Liver (tissue), 8 donors: ENCODE measurements at regions not wholly inside any gene's neighbourhood (a gene's known extent, or its start where the extent isn't known, plus 50 kb on each side); places are given as distances from the start of the nearest gene placed in this dataset.

Source experiments
- DNase-seq: peaks from one replicate; pipeline ENCODE4 v3.0.0-alpha.2; 2017; ENCODE audit warnings: low spot score
- H3K27ac ChIP-seq, 2 donors: one replicate each; pipeline ENCODE4 v1.7.0; 2013; ENCODE audit warnings: inconsistent platforms in 2 of 2, low read length in 2 of 2, control low read depth in 1 of 2, low read depth in 1 of 2, mild to moderate bottlenecking in 1 of 2
- H3K27me3 ChIP-seq, 4 donors: one replicate each; pipeline versions ENCODE4 v1.6.1 to v1.7.0; 2013; ENCODE audit warnings: low read length in 3 of 4, inconsistent platforms in 1 of 4, mild to moderate bottlenecking in 1 of 4, moderate library complexity in 1 of 4; ENCODE audit not compliant: control insufficient read depth in 4 of 4, insufficient read depth in 4 of 4
- H3K36me3 ChIP-seq, 4 donors: one replicate each; pipeline versions ENCODE4 v1.6.1 to v1.7.0; 2013; ENCODE audit warnings: low read length in 3 of 4, mild to moderate bottlenecking in 3 of 4, low read depth in 1 of 4, moderate library complexity in 1 of 4; ENCODE audit not compliant: control insufficient read depth in 4 of 4, insufficient read depth in 3 of 4
- H3K4me1 ChIP-seq, 4 donors: one replicate each; pipeline versions ENCODE4 v1.6.1 to v1.7.0; 2013; ENCODE audit warnings: low read length in 3 of 4, mild to moderate bottlenecking in 3 of 4, moderate library complexity in 1 of 4; ENCODE audit not compliant: control insufficient read depth in 4 of 4, insufficient read depth in 4 of 4
- H3K4me3 ChIP-seq, 3 donors: one replicate each; pipeline versions ENCODE4 v1.6.1 to v1.7.0; 2013; ENCODE audit warnings: low read length in 3 of 3, control low read depth in 1 of 3, low read depth in 1 of 3, mild to moderate bottlenecking in 1 of 3
- H3K9ac ChIP-seq, 2 donors: one replicate each; pipeline ENCODE4 v1.7.0; 2013; ENCODE audit warnings: low read length in 2 of 2, mild to moderate bottlenecking in 2 of 2, moderate library complexity in 2 of 2, control low read depth in 1 of 2, low read depth in 1 of 2
- H3K9me3 ChIP-seq, 4 donors: one replicate each; pipeline versions ENCODE4 v1.6.1 to v1.7.0; 2013; ENCODE audit warnings: low read length in 3 of 4; ENCODE audit not compliant: control insufficient read depth in 4 of 4
- ATF3 ChIP-seq: IDR thresholded peaks from 2 replicates; pipeline ENCODE4 v1.6.1; 2016; ENCODE audit warnings: antibody characterized with exemption
- CTCF ChIP-seq: fragments of 150-350 bp; IDR thresholded peaks from 2 replicates; pipeline ENCODE4 v1.5.1; 2017; ENCODE audit warnings: improper control_type of control experiment, low read depth, low read length; ENCODE audit not compliant: missing input control
- EGR1 ChIP-seq, 2 donors: IDR thresholded peaks; 2 replicates each; pipeline ENCODE4 v1.6.1; 2016 to 2018; ENCODE audit warnings: antibody characterized with exemption in 2 of 2, low read depth in 2 of 2
- FOXA1 ChIP-seq: IDR thresholded peaks from 2 replicates; pipeline ENCODE4 v1.6.1; 2016; ENCODE audit warnings: antibody characterized with exemption
- FOXA2 ChIP-seq: IDR thresholded peaks from 2 replicates; pipeline ENCODE4 v1.6.1; 2016; ENCODE audit warnings: antibody characterized with exemption
- GABPA ChIP-seq, 2 donors: IDR thresholded peaks in 1 of 2; conservative IDR thresholded peaks in 1 of 2; 2 replicates each; pipeline ENCODE4 v1.6.1; 2016; ENCODE audit warnings: antibody characterized with exemption in 2 of 2, mild to moderate bottlenecking in 1 of 2, moderate library complexity in 1 of 2
- HNF4A ChIP-seq, 2 donors: conservative IDR thresholded peaks; 2 replicates each; pipeline ENCODE4 v1.6.1; 2016; ENCODE audit warnings: antibody characterized with exemption in 2 of 2, mild to moderate bottlenecking in 2 of 2
- HNF4G ChIP-seq: IDR thresholded peaks from 2 replicates; pipeline ENCODE4 v1.6.1; 2016; ENCODE audit warnings: antibody characterized with exemption
- JUND ChIP-seq, 2 donors: IDR thresholded peaks; 2 replicates each; pipeline ENCODE4 v1.6.1; 2016; ENCODE audit warnings: antibody characterized with exemption in 2 of 2
- NR2F2 ChIP-seq: IDR thresholded peaks from 2 replicates; pipeline ENCODE4 v1.6.1; 2016; ENCODE audit warnings: antibody characterized with exemption
- RAD21 ChIP-seq, 2 donors: IDR thresholded peaks; 2 replicates each; pipeline ENCODE4 v1.6.1; 2016; ENCODE audit warnings: antibody characterized with exemption in 2 of 2, mild to moderate bottlenecking in 2 of 2
- RXRA ChIP-seq, 2 donors: IDR thresholded peaks; 2 replicates each; pipeline ENCODE4 v1.6.1; 2017 to 2018; ENCODE audit warnings: antibody characterized with exemption in 2 of 2, mild to moderate bottlenecking in 1 of 2
- SP1 ChIP-seq: IDR thresholded peaks from 2 replicates; pipeline ENCODE4 v1.6.1; 2018; ENCODE audit warnings: antibody characterized with exemption, mild to moderate bottlenecking
- TAF1 ChIP-seq: conservative IDR thresholded peaks from 2 replicates; pipeline ENCODE4 v1.6.1; 2016; ENCODE audit warnings: antibody characterized with exemption, mild to moderate bottlenecking
- YY1 ChIP-seq: IDR thresholded peaks from 2 replicates; pipeline ENCODE4 v1.6.1; 2016; ENCODE audit warnings: antibody characterized with exemption, mild to moderate bottlenecking
- WGBS: extraction: QIAGEN DNeasy Blood & Tissue Kit; methylation state at CpG from one replicate; pipeline ENCODE4 v1.1.7; 2013; 5-methylcytosine and 5-hydroxymethylcytosine counted together
- TF ChIP-seq, protein P1 (sequence below): IDR thresholded peaks from 2 replicates; pipeline ENCODE4 v1.6.1; 2016; ENCODE audit warnings: antibody characterized with exemption
- TF ChIP-seq, protein P2 (sequence below): IDR thresholded peaks from 2 replicates; pipeline ENCODE4 v1.6.1; 2016; ENCODE audit warnings: antibody characterized with exemption, mild to moderate bottlenecking
- donor health status: healthy.
- donor health status: healthy.
- donor health status: healthy.
- donor health status: healthy.
- donor health status: healthy.

DNA sequence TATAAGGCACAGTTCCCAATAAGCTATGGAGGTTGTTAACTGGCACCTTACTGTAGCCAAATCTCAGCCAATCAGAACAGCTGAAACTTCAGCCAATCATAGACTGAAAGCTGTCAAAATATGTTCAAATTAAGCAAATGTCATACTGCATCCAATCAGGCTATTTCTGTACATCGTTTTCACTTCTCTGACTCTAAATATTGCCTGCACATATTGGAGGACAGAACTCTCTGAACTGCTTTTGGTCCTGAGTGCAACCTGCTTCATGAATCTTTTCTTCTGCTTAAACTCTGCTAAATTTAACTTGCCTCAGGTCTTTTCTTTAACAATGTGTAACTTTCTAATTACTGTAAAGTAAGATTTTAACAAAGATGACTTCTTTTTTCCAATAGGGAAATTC lies 1198.9 kb upstream of the PCDH7 start:
- TF ChIP-seq YY1 (no peak), JUND (IDR thresholded peaks at IDR 0.05) (no peak), EGR1 (IDR thresholded peaks at IDR 0.05; ENCODE audit: low read depth in 2 of 2) (no peak)
- no peak for DNase-seq
- 72% methylated on average over 1 of the region's 1 CpG for WGBS
- Histone ChIP-seq H3K27me3 (no peaks in the 10 kb centered on the region), H3K4me3 (no peak overlapping the region), H3K9me3 (peaks cover 0 to 3% (median 0%) of the 10 kb centered on the region in 4 donors), H3K27ac (no peak overlapping the region), H3K9ac (no peak overlapping the region), H3K4me1 (no peaks in the 10 kb centered on the region), H3K36me3 (no peaks in the 10 kb centered on the region)

DNA sequence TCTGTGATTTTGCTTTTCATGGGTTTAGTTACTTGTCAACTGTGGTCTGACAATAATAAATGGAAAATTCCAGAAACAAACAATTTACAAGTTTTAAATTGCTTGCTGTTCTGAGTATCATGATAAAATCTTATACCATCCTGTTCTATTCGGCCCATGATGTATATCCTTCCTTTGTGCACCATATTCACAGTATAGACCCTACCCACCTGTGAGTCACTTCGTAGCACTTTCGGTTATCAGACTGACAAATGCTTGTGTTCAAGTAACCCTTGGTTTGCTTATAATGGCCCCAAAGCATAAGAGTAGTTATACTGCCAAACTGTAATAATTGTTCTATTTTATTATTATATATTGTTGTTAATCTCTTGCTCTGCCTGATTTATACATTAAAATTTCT lies 1183.4 kb upstream of the PCDH7 start:
- Histone ChIP-seq H3K9me3 (peaks cover 0 to 2% (median under 1%) of the 10 kb centered on the region in 4 donors), H3K9ac (no peak overlapping the region)
- WGBS, result 75% methylated on average over 3 of the region's 3 CpGs

GRCh38 chr4:29538889-29539646 lies 1181.1 kb upstream of the PCDH7 start:
- WGBS, result 45% methylated on average over 4 of the region's 4 CpGs
- H3K36me3 ChIP-seq, result no peaks in the 10 kb centered on the region
- TF ChIP-seq RAD21 (IDR thresholded peaks at IDR 0.05) (no peak), HNF4G (no peak), FOXA1 (no peak), YY1 (no peak), GABPA (IDR thresholded peaks at IDR 0.05 in 1 of 2, conservative IDR thresholded peaks at IDR 0.05 in 1 of 2) (no peak), FOXA2 (no peak), CTCF (no peak), TAF1 (no peak), ATF3 (no peak), HNF4A (conservative IDR thresholded peaks at IDR 0.05) (no peak), NR2F2 (no peak), SP1 (no peak), RXRA (IDR thresholded peaks at IDR 0.05) (no peak)
- TF ChIP-seq, protein P1, sequence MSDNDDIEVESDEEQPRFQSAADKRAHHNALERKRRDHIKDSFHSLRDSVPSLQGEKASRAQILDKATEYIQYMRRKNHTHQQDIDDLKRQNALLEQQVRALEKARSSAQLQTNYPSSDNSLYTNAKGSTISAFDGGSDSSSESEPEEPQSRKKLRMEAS, result no peak

More for the DNA sequence above, 1183.4 kb upstream of the PCDH7 start:
- no peak for TF ChIP-seq RAD21 (IDR thresholded peaks at IDR 0.05)
- no peak for TF ChIP-seq SP1
- no peak for TF ChIP-seq FOXA2
- TF ChIP-seq ATF3, result no peak
- no peak for TF ChIP-seq NR2F2
- TF ChIP-seq GABPA (IDR thresholded peaks at IDR 0.05 in 1 of 2, conservative IDR thresholded peaks at IDR 0.05 in 1 of 2), result no peak
- TF ChIP-seq, protein P2, sequence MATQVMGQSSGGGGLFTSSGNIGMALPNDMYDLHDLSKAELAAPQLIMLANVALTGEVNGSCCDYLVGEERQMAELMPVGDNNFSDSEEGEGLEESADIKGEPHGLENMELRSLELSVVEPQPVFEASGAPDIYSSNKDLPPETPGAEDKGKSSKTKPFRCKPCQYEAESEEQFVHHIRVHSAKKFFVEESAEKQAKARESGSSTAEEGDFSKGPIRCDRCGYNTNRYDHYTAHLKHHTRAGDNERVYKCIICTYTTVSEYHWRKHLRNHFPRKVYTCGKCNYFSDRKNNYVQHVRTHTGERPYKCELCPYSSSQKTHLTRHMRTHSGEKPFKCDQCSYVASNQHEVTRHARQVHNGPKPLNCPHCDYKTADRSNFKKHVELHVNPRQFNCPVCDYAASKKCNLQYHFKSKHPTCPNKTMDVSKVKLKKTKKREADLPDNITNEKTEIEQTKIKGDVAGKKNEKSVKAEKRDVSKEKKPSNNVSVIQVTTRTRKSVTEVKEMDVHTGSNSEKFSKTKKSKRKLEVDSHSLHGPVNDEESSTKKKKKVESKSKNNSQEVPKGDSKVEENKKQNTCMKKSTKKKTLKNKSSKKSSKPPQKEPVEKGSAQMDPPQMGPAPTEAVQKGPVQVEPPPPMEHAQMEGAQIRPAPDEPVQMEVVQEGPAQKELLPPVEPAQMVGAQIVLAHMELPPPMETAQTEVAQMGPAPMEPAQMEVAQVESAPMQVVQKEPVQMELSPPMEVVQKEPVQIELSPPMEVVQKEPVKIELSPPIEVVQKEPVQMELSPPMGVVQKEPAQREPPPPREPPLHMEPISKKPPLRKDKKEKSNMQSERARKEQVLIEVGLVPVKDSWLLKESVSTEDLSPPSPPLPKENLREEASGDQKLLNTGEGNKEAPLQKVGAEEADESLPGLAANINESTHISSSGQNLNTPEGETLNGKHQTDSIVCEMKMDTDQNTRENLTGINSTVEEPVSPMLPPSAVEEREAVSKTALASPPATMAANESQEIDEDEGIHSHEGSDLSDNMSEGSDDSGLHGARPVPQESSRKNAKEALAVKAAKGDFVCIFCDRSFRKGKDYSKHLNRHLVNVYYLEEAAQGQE, result no peak
- no peak for TF ChIP-seq RXRA (IDR thresholded peaks at IDR 0.05)
- TF ChIP-seq HNF4G, result no peak
- DNase-seq, result no peak
- Histone ChIP-seq H3K4me1 (no peaks in the 10 kb centered on the region), H3K4me3 (no peak overlapping the region), H3K27ac (no peak overlapping the region), H3K27me3 (no peaks in the 10 kb centered on the region), H3K36me3 (no peaks in the 10 kb centered on the region)

More at GRCh38 chr4:29538889-29539646, 1181.1 kb upstream of the PCDH7 start:
- Histone ChIP-seq H3K9ac (no peak overlapping the region), H3K4me1 (no peaks in the 10 kb centered on the region), H3K9me3 (peaks cover 5 to 13% (median 10%) of the 10 kb centered on the region in 4 donors), H3K27me3 (no peaks in the 10 kb centered on the region), H3K27ac (no peak overlapping the region), H3K4me3 (no peak overlapping the region)
- DNase-seq, result no peak
